WI38 (cell line): ENCODE measurements at regions not wholly inside any gene's neighbourhood (a gene's known extent, or its start where the extent isn't known, plus 50 kb on each side); places are given as distances from the start of the nearest gene placed in this dataset.

ENCODE experiments used
- H3K4me3 ChIP-seq: 2 replicates; pipeline ENCODE4 v1.5.1; 2011; ENCODE audit warnings: low read depth, mild to moderate bottlenecking, control low read depth, low read length
- CTCF ChIP-seq: IDR thresholded peaks from 2 replicates; pipeline ENCODE4 v1.5.1; 2012; ENCODE audit warnings: low read depth, mild to moderate bottlenecking, control low read depth, low read length

GRCh38 chr13:50158385-50159165 is 143.3 kb downstream of the KCNRG start:
- no peak for TF ChIP-seq CTCF
- H3K4me3 ChIP-seq: no peak overlapping the region

- no peak for TF ChIP-seq CTCF
- no peak overlapping the region for H3K4me3 ChIP-seq
Observed at GRCh38 chr13:50159607-50160006, 144.4 kb downstream of the KCNRG start.

- TF ChIP-seq CTCF: no peak
- no peak overlapping the region for H3K4me3 ChIP-seq
Observed at GRCh38 chr13:50161052-50161451, 145.8 kb downstream of the KCNRG start.

- no peak overlapping the region for H3K4me3 ChIP-seq
- no peak for TF ChIP-seq CTCF
Observed at GRCh38 chr13:50162001-50162400, 146.8 kb downstream of the KCNRG start.

- TF ChIP-seq CTCF: no peak
- H3K4me3 ChIP-seq: no peak overlapping the region
Observed at GRCh38 chr13:50162567-50162966, 147.3 kb downstream of the KCNRG start.

- no peak overlapping the region for H3K4me3 ChIP-seq
- no peak for TF ChIP-seq CTCF
Observed at GRCh38 chr13:50167224-50167947, 152.1 kb downstream of the KCNRG start.

GRCh38 chr13:50167967-50168366 is 152.7 kb downstream of the KCNRG start:
- TF ChIP-seq CTCF: no peak

More at GRCh38 chr13:50167967-50168366, 152.7 kb downstream of the KCNRG start:
- no peak overlapping the region for H3K4me3 ChIP-seq
